NCI-H460 (cell line): ENCODE measurements at regions not wholly inside any gene's neighbourhood (a gene's known extent, or its start where the extent isn't known, plus 50 kb on each side); places are given as distances from the start of the nearest gene placed in this dataset.
"Not testable (repeated sequence)": the region's sequence is repeated elsewhere in the genome, so short reads cannot be mapped to it uniquely, and the experiment has no call there.

Experiments
- DNase-seq: peaks from one replicate; pipeline ENCODE4 v3.0.0-alpha.2; 2016; ENCODE audit warnings: low read depth; ENCODE audit errors: extremely low read depth

GRCh38 chrX:13955975-13956374 lies 73.7 kb downstream of the GEMIN8 start:
- DNase-seq: no peak

- no peak for DNase-seq
These were observed 74.5 kb downstream of the GEMIN8 start for GRCh38 chrX:13955095-13955647.

GRCh38 chrX:13952581-13952980 lies 77.1 kb downstream of the GEMIN8 start:
- DNase-seq: no peak

- DNase-seq: not testable (repeated sequence)
These were observed 83.5 kb downstream of the GEMIN8 start for GRCh38 chrX:13946223-13946622.

GRCh38 chrX:13945787-13946186 lies 83.9 kb downstream of the GEMIN8 start:
- not testable (repeated sequence) for DNase-seq

- DNase-seq: no peak
These were observed 89.0 kb downstream of the GEMIN8 start for GRCh38 chrX:13940671-13941070.

GRCh38 chrX:13939741-13940597 lies 89.7 kb downstream of the GEMIN8 start:
- DNase-seq: no peak

GRCh38 chrX:13938829-13939530 lies 90.7 kb downstream of the GEMIN8 start:
- no peak for DNase-seq

GRCh38 chrX:13938051-13938828 lies 91.5 kb downstream of the GEMIN8 start:
- no peak for DNase-seq

- no peak for DNase-seq
These were observed 92.2 kb downstream of the GEMIN8 start for GRCh38 chrX:13937370-13938050.

- DNase-seq: no peak
These were observed 93.0 kb downstream of the GEMIN8 start for GRCh38 chrX:13936521-13937225.

GRCh38 chrX:13934731-13935130 lies 95.0 kb downstream of the GEMIN8 start:
- no peak for DNase-seq

- no peak for DNase-seq
These were observed 95.8 kb downstream of the GEMIN8 start for GRCh38 chrX:13933851-13934250.

- DNase-seq: no peak
These were observed 96.3 kb downstream of the GEMIN8 start for GRCh38 chrX:13933352-13933751.

- no peak for DNase-seq
These were observed 97.3 kb downstream of the GEMIN8 start for GRCh38 chrX:13932416-13932815.

GRCh38 chrX:13927175-13927574 lies 102.5 kb downstream of the GEMIN8 start:
- no peak for DNase-seq

- DNase-seq: no peak
These were observed 105.8 kb downstream of the GEMIN8 start for GRCh38 chrX:13923845-13924244.

GRCh38 chrX:13923289-13923688 lies 106.4 kb upstream of the GPM6B start:
- no peak for DNase-seq

GRCh38 chrX:13917507-13917906 lies 100.6 kb upstream of the GPM6B start:
- DNase-seq: no peak

- DNase-seq: no peak
These were observed 94.7 kb upstream of the GPM6B start for GRCh38 chrX:13911586-13911985.
